22Rv1 (cell line): ENCODE measurements at regions not wholly inside any gene's neighbourhood (a gene's known extent, or its start where the extent isn't known, plus 50 kb on each side); places are given as distances from the start of the nearest gene placed in this dataset.

Experiments used
- CTCF ChIP-seq: fragments of 450-650 bp; IDR thresholded peaks from 2 replicates; pipeline ENCODE4 v1.5.1; 2017; ENCODE audit warnings: mild to moderate bottlenecking
- ZFX ChIP-seq: fragments of 450-650 bp; IDR thresholded peaks from 2 replicates; pipeline ENCODE4 v1.6.1; 2017; ENCODE audit warnings: antibody characterized with exemption, borderline replicate concordance

DNA sequence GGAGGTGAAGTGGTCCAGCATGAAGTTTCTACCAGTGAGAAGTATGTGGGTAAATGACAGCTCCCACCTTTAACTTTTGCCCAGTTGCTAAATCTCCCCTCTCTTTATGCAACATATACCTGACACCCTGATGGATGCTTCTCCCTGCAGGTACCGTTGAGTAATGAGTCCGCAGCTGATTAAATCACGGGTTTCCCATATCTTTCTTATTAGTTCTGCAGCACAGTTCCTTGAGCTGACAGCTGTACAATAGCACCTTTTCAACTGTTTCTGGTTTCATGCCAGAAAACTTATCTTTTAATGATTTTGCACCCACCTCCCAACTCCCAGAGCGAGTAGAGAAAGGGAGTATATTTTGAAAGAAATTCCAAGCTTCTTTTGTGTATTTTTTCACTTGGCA, 161.0 kb upstream of the TUT7 start:
- TF ChIP-seq CTCF (no peak), ZFX (no peak)
